ENCODE measurements at regions not wholly inside any gene's neighbourhood (a gene's known extent, or its start where the extent isn't known, plus 50 kb on each side); places are given as distances from the start of the nearest gene placed in this dataset.

GRCh38 chr14:98960617-98961013 is 311.4 kb downstream of the BCL11B start:
- H3K4me3 ChIP-seq = no peak overlapping the region
- H3K27me3 ChIP-seq = no peaks in the 10 kb centered on the region
- TF ChIP-seq EP300 (IDR thresholded peaks at IDR 0.05) (no peak), CTCF (IDR thresholded peaks at IDR 0.05) (no peak), POLR2AphosphoS5 (IDR thresholded peaks at IDR 0.05) (no peak), POLR2A (IDR thresholded peaks at IDR 0.05) (no peak)
- H3K9me3 ChIP-seq = no peaks in the 10 kb centered on the region
- H3K4me1 ChIP-seq = peaks cover 36% of the 10 kb centered on the region
- no peak overlapping the region for H3K27ac ChIP-seq
- 83% methylated on average over 7 of the region's 7 CpGs for WGBS
- DNase-seq (ENCODE audit: low spot score in 2 of 2) = no peak
- H3K36me3 ChIP-seq = no peaks in the 10 kb centered on the region

- Histone ChIP-seq H3K9me3 (no peaks in the 10 kb centered on the region), H3K27me3 (no peaks in the 10 kb centered on the region), H3K36me3 (no peaks in the 10 kb centered on the region), H3K27ac (no peak overlapping the region), H3K4me1 (peaks cover 42% of the 10 kb centered on the region), H3K4me3 (no peak overlapping the region)
- no peak for TF ChIP-seq POLR2A (IDR thresholded peaks at IDR 0.05)
- DNase-seq (ENCODE audit: low spot score in 2 of 2) = no peak
- 94% methylated on average over 4 of the region's 4 CpGs for WGBS
Observed at GRCh38 chr14:98961191-98961590, 310.8 kb downstream of the BCL11B start.

GRCh38 chr14:98962118-98962517 is 309.9 kb downstream of the BCL11B start:
- peaks cover 43% of the 10 kb centered on the region for H3K4me1 ChIP-seq
- no peaks in the 10 kb centered on the region for H3K9me3 ChIP-seq
- no peak overlapping the region for H3K4me3 ChIP-seq
- no peak overlapping the region for H3K27ac ChIP-seq
- no peaks in the 10 kb centered on the region for H3K36me3 ChIP-seq
- 63% methylated on average over 12 of the region's 12 CpGs for WGBS
- TF ChIP-seq EP300 (IDR thresholded peaks at IDR 0.05) (no peak), CTCF (IDR thresholded peaks at IDR 0.05) (no peak), POLR2A (IDR thresholded peaks at IDR 0.05) (no peak), POLR2AphosphoS5 (IDR thresholded peaks at IDR 0.05) (no peak)
- DNase-seq (ENCODE audit: low spot score in 2 of 2) = no peak
- H3K27me3 ChIP-seq = no peaks in the 10 kb centered on the region

GRCh38 chr14:98963610-98964009 is 308.4 kb downstream of the BCL11B start:
- Histone ChIP-seq H3K9me3 (no peaks in the 10 kb centered on the region), H3K36me3 (no peaks in the 10 kb centered on the region), H3K4me3 (no peak overlapping the region), H3K4me1 (peaks cover 31% of the 10 kb centered on the region), H3K27me3 (no peaks in the 10 kb centered on the region), H3K27ac (no peak overlapping the region)
- TF ChIP-seq POLR2A (IDR thresholded peaks at IDR 0.05) (no peak), EP300 (IDR thresholded peaks at IDR 0.05) (no peak), CTCF (IDR thresholded peaks at IDR 0.05) (no peak), POLR2AphosphoS5 (IDR thresholded peaks at IDR 0.05) (no peak)
- whole genome bisulfite sequencing = 47% methylated on average over 2 of the region's 2 CpGs
- no peak for DNase-seq (ENCODE audit: low spot score in 2 of 2)

- TF ChIP-seq POLR2A (IDR thresholded peaks at IDR 0.05) (no peak), POLR2AphosphoS5 (IDR thresholded peaks at IDR 0.05) (no peak), CTCF (IDR thresholded peaks at IDR 0.05) (no peak), EP300 (IDR thresholded peaks at IDR 0.05) (no peak)
- no peaks in the 10 kb centered on the region for H3K9me3 ChIP-seq
- 38% methylated on average over 4 of the region's 7 CpGs for WGBS
- no peak overlapping the region for H3K4me3 ChIP-seq
- peaks cover 31% of the 10 kb centered on the region for H3K4me1 ChIP-seq
- no peak overlapping the region for H3K27ac ChIP-seq
- no peaks in the 10 kb centered on the region for H3K27me3 ChIP-seq
- no peaks in the 10 kb centered on the region for H3K36me3 ChIP-seq
- no peak for DNase-seq (ENCODE audit: low spot score in 2 of 2)
Observed at GRCh38 chr14:98964171-98964570, 307.8 kb downstream of the BCL11B start.

- no peaks in the 10 kb centered on the region for H3K9me3 ChIP-seq
- TF ChIP-seq POLR2A (IDR thresholded peaks at IDR 0.05) (no peak), CTCF (IDR thresholded peaks at IDR 0.05) (no peak), EP300 (IDR thresholded peaks at IDR 0.05) (no peak), POLR2AphosphoS5 (IDR thresholded peaks at IDR 0.05) (no peak)
- DNase-seq (ENCODE audit: low spot score in 2 of 2) = no peak
- H3K27ac ChIP-seq = no peak overlapping the region
- H3K4me1 ChIP-seq = peaks cover 31% of the 10 kb centered on the region
- H3K27me3 ChIP-seq = no peaks in the 10 kb centered on the region
- 84% methylated on average over 5 of the region's 5 CpGs for WGBS
- H3K4me3 ChIP-seq = no peak overlapping the region
- H3K36me3 ChIP-seq = no peaks in the 10 kb centered on the region
Observed at GRCh38 chr14:98965076-98965475, 306.9 kb downstream of the BCL11B start.

Data from suprapubic skin (tissue), 4 donors.